Embryonic facial prominence (tissue), 1 donor: ENCODE measurements at regions not wholly inside any gene's neighbourhood (a gene's known extent, or its start where the extent isn't known, plus 50 kb on each side); places are given as distances from the start of the nearest gene placed in this dataset.

Experiments used
- DNase-seq: peaks from one replicate; pipeline ENCODE4 v3.0.0-alpha.2; 2016; ENCODE audit errors: extremely low spot score

GRCh38 chr10:69716711-69717560, 84.8 kb upstream of the COL13A1 start:
- no peak for DNase-seq

GRCh38 chr10:69718951-69719350, 82.8 kb upstream of the COL13A1 start:
- DNase-seq, result no peak

GRCh38 chr10:69721690-69722310, 79.9 kb upstream of the COL13A1 start:
- DNase-seq, result no peak

GRCh38 chr10:69723653-69724052, 78.1 kb upstream of the COL13A1 start:
- DNase-seq, result no peak

GRCh38 chr10:69726850-69727249, 74.9 kb upstream of the COL13A1 start:
- DNase-seq, result no peak

- no peak for DNase-seq
Observed at GRCh38 chr10:69728335-69728870, 73.3 kb upstream of the COL13A1 start.

GRCh38 chr10:69729326-69730048, 72.2 kb upstream of the COL13A1 start:
- DNase-seq, result no peak

GRCh38 chr10:69730251-69731156, 71.2 kb upstream of the COL13A1 start:
- DNase-seq, result no peak

GRCh38 chr10:69731184-69731583, 70.5 kb upstream of the COL13A1 start:
- DNase-seq, result no peak

GRCh38 chr10:69731698-69732097, 70.0 kb upstream of the COL13A1 start:
- DNase-seq, result no peak

GRCh38 chr10:69732147-69732825, 69.4 kb upstream of the COL13A1 start:
- no peak for DNase-seq

GRCh38 chr10:69732826-69733150, 68.9 kb upstream of the COL13A1 start:
- no peak for DNase-seq

- no peak for DNase-seq
Observed at GRCh38 chr10:69733791-69734261, 67.9 kb upstream of the COL13A1 start.

GRCh38 chr10:69734416-69734796, 67.3 kb upstream of the COL13A1 start:
- DNase-seq, result no peak

- no peak for DNase-seq
Observed at GRCh38 chr10:69734797-69735468, 66.8 kb upstream of the COL13A1 start.

GRCh38 chr10:69736886-69737641, 64.6 kb upstream of the COL13A1 start:
- no peak for DNase-seq

- no peak for DNase-seq
Observed at GRCh38 chr10:69738071-69738470, 63.6 kb upstream of the COL13A1 start.

GRCh38 chr10:69738858-69739435, 62.8 kb upstream of the COL13A1 start:
- no peak for DNase-seq

GRCh38 chr10:69739634-69740033, 62.1 kb upstream of the COL13A1 start:
- no peak for DNase-seq
